Cardiac muscle cell (in vitro differentiated cells and primary cell): ENCODE measurements at regions not wholly inside any gene's neighbourhood (a gene's known extent, or its start where the extent isn't known, plus 50 kb on each side); places are given as distances from the start of the nearest gene placed in this dataset.

Experiments
- DNase-seq, 2 donors: peaks; one replicate each; pipeline versions ENCODE4 v3.0.0 to v3.0.0-alpha.2; 2010 to 2017; ENCODE audit warnings: low read depth in 1 of 2, low spot score in 1 of 2
- H3K27ac ChIP-seq: fragments of 200-600 bp; sonication (generic); 2 replicates; pipeline ENCODE4 v1.5.1; 2016
- H3K27me3 ChIP-seq: fragments of 200-600 bp; sonication (generic); 2 replicates; pipeline ENCODE4 v1.6.0; 2016; ENCODE audit warnings: control low read depth
- H3K36me3 ChIP-seq: fragments of 200-600 bp; sonication (generic); 2 replicates; pipeline ENCODE4 v1.5.1; 2016; ENCODE audit warnings: control low read depth
- H3K4me1 ChIP-seq: fragments of 200-600 bp; sonication (generic); 2 replicates; pipeline ENCODE4 v1.8.1; 2017; ENCODE audit warnings: low read depth, mild to moderate bottlenecking, mixed run types
- H3K4me3 ChIP-seq: fragments of 200-600 bp; sonication (generic); 2 replicates; pipeline ENCODE4 v1.5.1; 2016; ENCODE audit warnings: mild to moderate bottlenecking
- H3K9me3 ChIP-seq: fragments of 200-600 bp; sonication (generic); 2 replicates; pipeline ENCODE4 v1.5.1; 2017; ENCODE audit warnings: low read depth, mild to moderate bottlenecking, control low read depth
- TF ChIP-seq, protein P1 (sequence below): IDR thresholded peaks from 2 replicates; pipeline ENCODE4 v1.5.1; 2012; ENCODE audit warnings: low read depth, mild to moderate bottlenecking, low read length

DNA sequence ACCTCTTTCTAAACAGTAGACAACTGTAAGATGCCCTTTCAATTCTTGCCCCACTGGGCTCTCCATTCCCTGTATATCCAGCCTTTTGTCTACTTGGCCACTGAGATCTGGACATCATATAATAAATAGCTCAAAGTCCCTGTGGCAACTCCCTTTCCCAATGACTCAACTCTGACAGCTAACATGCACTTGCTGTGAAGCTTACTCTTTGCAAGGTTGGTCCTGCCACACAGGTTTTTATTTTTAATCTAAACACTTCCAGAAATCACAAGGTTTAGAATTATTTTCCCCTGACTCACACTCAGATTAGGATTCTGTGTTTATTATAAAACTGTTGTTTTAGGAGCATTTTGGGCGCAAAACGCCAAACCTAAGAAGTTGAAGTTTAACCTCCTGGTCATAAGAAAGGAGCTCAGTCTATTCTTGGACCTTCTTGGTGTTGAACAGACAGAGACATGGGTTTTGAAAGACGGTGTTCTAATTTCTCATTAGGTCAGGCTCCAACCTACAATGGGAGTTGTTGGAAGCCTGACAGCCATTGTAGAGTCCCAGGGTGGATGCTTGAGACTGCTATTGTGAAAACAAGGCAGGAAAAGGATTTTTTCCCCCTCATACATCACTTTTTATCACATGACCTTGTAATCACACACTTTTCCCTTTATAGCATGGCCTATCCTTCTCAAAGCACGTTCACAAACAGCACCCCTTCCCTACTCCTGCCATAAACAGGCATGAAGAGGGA is 124.7 kb upstream of the SERPINE2 start:
- no peaks in the 10 kb centered on the region for H3K9me3 ChIP-seq
- H3K27ac ChIP-seq = no peak overlapping the region
- H3K27me3 ChIP-seq = no peaks in the 10 kb centered on the region
- no peaks in the 10 kb centered on the region for H3K36me3 ChIP-seq
- peak in 1 of 2 donors; percentile 28 for DNase-seq
- H3K4me1 ChIP-seq = no peaks in the 10 kb centered on the region
- no peak overlapping the region for H3K4me3 ChIP-seq
- TF ChIP-seq, protein P1, sequence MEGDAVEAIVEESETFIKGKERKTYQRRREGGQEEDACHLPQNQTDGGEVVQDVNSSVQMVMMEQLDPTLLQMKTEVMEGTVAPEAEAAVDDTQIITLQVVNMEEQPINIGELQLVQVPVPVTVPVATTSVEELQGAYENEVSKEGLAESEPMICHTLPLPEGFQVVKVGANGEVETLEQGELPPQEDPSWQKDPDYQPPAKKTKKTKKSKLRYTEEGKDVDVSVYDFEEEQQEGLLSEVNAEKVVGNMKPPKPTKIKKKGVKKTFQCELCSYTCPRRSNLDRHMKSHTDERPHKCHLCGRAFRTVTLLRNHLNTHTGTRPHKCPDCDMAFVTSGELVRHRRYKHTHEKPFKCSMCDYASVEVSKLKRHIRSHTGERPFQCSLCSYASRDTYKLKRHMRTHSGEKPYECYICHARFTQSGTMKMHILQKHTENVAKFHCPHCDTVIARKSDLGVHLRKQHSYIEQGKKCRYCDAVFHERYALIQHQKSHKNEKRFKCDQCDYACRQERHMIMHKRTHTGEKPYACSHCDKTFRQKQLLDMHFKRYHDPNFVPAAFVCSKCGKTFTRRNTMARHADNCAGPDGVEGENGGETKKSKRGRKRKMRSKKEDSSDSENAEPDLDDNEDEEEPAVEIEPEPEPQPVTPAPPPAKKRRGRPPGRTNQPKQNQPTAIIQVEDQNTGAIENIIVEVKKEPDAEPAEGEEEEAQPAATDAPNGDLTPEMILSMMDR = no peak

DNA sequence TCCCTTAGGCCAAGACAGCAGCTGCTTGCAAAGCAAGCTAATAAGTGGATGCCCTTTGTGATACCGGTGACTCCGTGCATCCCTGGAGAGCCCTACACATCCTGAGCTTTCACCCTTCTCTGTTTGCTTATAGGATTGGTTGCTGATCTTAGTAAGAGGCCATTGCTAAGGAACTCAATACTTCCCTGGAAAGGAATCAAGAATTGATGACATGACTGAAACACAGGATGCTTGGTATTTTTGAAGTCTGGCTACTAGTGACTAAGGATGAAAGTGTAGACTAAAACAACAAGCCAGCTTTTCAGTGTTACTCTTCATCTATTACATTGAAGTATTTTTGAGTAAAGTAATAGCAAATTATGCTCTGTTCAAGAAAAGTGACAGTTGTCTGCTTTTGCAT is 123.0 kb upstream of the SERPINE2 start:
- no peak for DNase-seq
- TF ChIP-seq, protein P1 = no peak
- Histone ChIP-seq H3K4me1 (no peaks in the 10 kb centered on the region), H3K9me3 (no peaks in the 10 kb centered on the region), H3K36me3 (no peaks in the 10 kb centered on the region), H3K4me3 (no peak overlapping the region), H3K27me3 (no peaks in the 10 kb centered on the region), H3K27ac (no peak overlapping the region)

DNA sequence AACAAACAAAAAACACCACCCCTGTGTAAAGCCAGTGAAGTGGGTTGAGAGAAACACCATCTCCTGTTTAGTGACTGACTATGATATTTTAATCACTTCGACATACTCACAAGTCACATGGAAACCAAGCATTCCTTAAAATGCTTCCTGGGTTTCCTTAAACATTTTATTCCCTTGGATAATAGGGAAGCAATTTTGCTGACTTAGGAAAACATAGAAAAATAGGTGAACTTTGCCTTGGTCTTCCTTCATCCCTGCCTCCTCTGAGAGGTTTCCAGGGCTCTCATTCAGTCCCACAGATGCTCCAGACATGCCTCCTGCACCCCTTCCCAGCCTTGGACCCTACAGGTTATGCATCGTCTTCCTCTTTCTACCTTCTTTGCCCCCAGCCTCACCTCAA is 122.6 kb upstream of the SERPINE2 start:
- no peak overlapping the region for H3K27ac ChIP-seq
- TF ChIP-seq, protein P1 = no peak
- H3K4me3 ChIP-seq = no peak overlapping the region

DNA sequence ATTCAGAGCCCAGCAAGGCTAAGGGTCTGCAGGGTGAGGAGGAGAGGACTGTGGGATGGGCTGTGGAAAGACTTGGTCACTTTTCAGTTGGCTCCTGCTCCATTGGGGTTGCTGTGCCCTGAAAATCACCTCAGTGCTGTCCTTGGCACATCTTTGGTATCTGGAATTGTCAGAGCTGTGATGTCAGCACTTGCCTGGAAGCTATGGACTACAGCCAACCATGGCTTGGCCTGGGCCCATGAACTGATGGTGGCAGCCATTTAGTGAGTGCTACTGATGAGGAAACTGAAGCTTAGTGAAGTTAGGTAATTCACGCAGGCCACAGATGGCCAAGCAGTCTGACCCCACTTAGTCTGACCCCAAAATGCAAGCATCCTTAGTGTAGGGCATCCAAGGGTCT is 121.8 kb upstream of the SERPINE2 start:
- H3K27ac ChIP-seq = no peak overlapping the region
- peak in 1 of 2 donors; percentile 70 for DNase-seq
- no peak overlapping the region for H3K4me3 ChIP-seq
- TF ChIP-seq, protein P1 = no peak
- no peaks in the 10 kb centered on the region for H3K9me3 ChIP-seq
- no peaks in the 10 kb centered on the region for H3K4me1 ChIP-seq
- H3K36me3 ChIP-seq = no peaks in the 10 kb centered on the region
- no peaks in the 10 kb centered on the region for H3K27me3 ChIP-seq

More for the DNA sequence above, 122.6 kb upstream of the SERPINE2 start:
- Histone ChIP-seq H3K27me3 (no peaks in the 10 kb centered on the region), H3K9me3 (no peaks in the 10 kb centered on the region), H3K4me1 (no peaks in the 10 kb centered on the region), H3K36me3 (no peaks in the 10 kb centered on the region)
- no peak for DNase-seq

DNA sequence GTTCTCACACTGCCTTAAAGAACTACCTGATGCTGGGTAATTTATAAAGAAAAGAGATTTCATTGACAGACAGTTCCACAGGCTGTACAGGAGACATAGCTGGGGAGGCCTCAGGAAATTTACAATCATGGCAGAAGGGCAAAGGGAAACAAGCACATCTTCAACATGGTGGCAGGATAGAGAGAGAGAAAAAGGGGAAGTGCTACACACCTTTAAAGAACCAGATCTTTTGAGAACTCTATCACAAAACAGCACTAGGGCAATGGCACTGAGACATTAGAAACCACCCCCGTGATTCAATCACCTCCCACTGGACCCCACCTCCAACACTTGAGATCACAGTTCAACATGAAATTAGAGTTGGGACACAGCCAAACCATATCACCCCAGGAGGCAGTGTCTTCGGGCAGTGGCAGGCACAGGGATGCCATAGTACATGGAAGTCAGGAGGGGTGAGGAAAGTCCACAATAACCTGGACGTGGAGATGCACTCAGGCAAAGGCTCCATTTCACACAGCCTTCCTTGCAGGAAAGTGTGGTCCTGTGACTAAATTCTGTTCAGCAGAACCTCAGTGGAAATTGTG is 120.4 kb upstream of the SERPINE2 start:
- Histone ChIP-seq H3K9me3 (no peaks in the 10 kb centered on the region), H3K36me3 (no peaks in the 10 kb centered on the region), H3K27me3 (no peaks in the 10 kb centered on the region), H3K4me1 (no peaks in the 10 kb centered on the region), H3K27ac (no peak overlapping the region), H3K4me3 (no peak overlapping the region)
- TF ChIP-seq, protein P1 = no peak
- no peak for DNase-seq
